HEK293T (cell line): ENCODE measurements at regions not wholly inside any gene's neighbourhood (a gene's known extent, or its start where the extent isn't known, plus 50 kb on each side); places are given as distances from the start of the nearest gene placed in this dataset.

ENCODE experiments used
- ARNT ChIP-seq: fragments of 450-650 bp; IDR thresholded peaks from 2 replicates; pipeline ENCODE4 v1.6.1; 2017; ENCODE audit warnings: mild to moderate bottlenecking
- BHLHE40 ChIP-seq: fragments of 450-650 bp; IDR thresholded peaks from 2 replicates; pipeline ENCODE4 v1.6.1; 2016; ENCODE audit warnings: mild to moderate bottlenecking, moderate library complexity, borderline replicate concordance
- ELF4 ChIP-seq: fragments of 450-650 bp; IDR thresholded peaks from 2 replicates; pipeline ENCODE4 v1.6.1; 2017; ENCODE audit warnings: antibody characterized with exemption
- FOXK2 ChIP-seq: fragments of 450-650 bp; IDR thresholded peaks from 2 replicates; pipeline ENCODE4 v1.6.1; 2016; ENCODE audit warnings: mild to moderate bottlenecking
- FOXM1 ChIP-seq: fragments of 450-650 bp; IDR thresholded peaks from 2 replicates; pipeline ENCODE4 v1.6.1; 2017; ENCODE audit warnings: mild to moderate bottlenecking, borderline replicate concordance
- L3MBTL2 ChIP-seq: fragments of 450-650 bp; conservative IDR thresholded peaks from 2 replicates; pipeline ENCODE4 v1.6.1; 2016; ENCODE audit warnings: mild to moderate bottlenecking
- NFRKB ChIP-seq: fragments of 450-650 bp; IDR thresholded peaks from 2 replicates; pipeline ENCODE4 v1.6.1; 2016; ENCODE audit warnings: mild to moderate bottlenecking, moderate library complexity
- SP1 ChIP-seq: fragments of 450-650 bp; IDR thresholded peaks from 2 replicates; pipeline ENCODE4 v1.6.1; 2017
- SUZ12 ChIP-seq: fragments of 450-650 bp; IDR thresholded peaks from 2 replicates; pipeline ENCODE4 v1.6.1; 2016; ENCODE audit warnings: mild to moderate bottlenecking

DNA sequence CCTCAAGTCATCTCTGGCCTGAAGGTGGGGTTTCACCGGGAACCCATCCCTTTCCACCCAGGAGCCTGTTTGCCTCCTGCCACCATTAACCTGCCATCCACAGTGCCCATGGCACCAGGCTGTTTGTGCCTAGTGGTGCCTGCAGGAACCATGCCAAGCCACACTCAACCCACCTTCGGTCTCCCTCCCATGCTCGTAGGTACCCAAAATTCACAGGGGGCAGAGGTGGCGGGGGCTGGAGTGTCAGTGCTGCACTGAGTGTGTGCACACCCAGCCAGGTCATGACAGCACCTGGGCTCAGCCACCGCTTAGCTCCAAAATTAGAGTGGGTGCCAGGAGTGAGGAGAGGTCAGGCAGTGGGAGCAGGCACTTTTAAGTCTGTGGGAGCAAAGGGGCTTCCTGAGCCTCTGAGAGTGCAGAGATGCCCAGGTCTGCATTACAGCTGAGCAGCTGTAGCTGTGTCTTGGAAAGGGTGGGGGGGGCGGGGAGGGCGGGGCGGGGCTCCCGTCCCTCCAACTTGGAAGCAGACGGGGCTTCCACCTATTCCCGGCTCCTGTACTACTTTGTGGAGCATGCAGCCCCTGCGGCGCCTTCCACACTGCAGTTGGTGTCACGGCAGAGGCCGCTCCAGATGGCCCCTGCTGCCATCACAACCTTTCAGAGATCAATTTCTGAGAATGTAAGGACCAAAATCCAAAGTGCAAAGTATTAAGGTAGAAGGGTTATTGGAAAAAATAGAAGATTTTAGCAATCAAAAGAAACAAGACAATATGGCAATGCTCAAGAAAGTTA lies 2396.8 kb upstream of the C9orf72 start:
- TF ChIP-seq L3MBTL2 (no peak), FOXK2 (no peak), BHLHE40 (no peak), SUZ12 (no peak), ARNT (no peak), FOXM1 (no peak), SP1 (no peak), ELF4 (no peak), NFRKB (no peak)
